ENCODE measurements at regions not wholly inside any gene's neighbourhood (a gene's known extent, or its start where the extent isn't known, plus 50 kb on each side); places are given as distances from the start of the nearest gene placed in this dataset.
A peak's percentile ranks its signal among the peaks of the same experiment; 100 is the strongest.
"Not testable (repeated sequence)": the region's sequence is repeated elsewhere in the genome, so short reads cannot be mapped to it uniquely, and the experiment has no call there.

DNA sequence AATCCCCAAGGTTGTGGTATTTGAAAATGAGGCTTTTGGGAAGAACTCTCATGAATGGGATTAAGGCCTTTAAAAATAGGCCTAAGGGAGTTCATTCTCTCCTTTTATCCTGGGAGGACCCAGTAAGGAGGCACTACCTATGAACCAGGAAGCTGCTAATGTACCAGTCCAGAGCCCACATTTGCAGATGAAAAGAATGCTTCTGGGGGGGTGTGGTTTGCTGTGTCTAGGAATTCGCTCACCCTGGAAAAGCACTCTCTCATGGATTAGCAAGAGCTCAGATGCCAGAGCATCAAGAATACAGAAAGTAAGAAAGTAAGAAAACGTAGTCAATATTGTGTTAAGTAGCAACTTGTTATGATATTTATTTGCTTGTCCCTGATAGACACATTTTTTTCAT lies 785.7 kb upstream of the GYPC start:
- no peak for DNase-seq (ENCODE audit: low spot score)

DNA sequence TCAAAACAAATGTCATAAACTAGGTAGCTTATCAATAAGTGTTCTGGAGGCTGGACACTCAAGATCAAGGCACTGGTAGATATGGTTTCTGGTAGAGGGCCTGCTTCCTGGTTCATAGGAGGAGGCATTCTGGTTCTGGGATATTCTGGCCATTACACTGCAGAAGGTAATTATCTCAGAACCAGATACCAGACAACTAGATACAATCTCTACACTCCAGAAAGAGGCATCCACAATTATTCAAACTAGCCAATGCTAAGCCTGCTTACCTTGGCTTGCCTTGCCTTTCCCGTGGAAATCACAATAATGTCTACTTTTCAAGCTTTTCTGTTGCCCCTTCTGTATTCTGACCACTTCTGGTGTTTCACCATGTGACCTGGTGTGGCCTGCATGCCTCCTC lies 785.2 kb upstream of the GYPC start:
- no peak for DNase-seq (ENCODE audit: low spot score)

DNA sequence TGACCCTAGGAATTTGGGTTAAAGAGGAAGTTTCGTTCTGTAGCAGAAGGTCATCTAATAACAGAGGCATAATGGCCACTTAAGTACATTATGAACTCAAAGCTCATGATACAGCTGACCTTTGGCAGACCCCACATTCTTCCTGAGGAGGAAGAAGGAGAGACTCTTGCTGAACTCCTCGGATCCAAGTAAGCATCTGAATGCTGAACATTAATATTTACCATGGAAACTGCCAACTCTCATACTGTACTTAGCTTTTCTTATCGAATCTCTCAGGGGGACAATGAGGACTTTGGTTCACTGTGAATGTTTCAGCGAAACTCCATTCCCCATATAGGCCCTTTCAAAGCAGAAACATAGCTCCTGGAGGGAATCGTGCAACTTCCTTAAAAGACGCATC lies 781.4 kb upstream of the GYPC start:
- DNase-seq (ENCODE audit: low spot score), result no peak

DNA sequence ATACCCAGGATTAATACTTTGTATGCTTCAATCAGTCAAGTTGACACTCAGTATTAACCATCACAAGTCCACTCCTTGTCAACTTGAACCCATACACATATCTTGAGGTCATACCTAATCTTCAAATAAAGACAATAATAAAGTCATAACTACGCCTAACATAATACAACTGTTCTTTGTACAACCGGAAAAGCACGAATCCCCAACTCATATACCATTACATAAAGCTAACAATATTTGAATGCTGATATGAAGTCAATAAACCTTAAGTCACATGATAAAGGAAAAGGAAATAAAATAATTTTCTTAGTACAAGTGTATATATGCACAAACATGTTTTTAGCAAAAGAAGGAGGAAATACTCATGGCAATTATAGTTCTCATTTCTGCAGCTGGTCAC lies 770.6 kb upstream of the GYPC start:
- DNase-seq (ENCODE audit: low spot score), result no peak

DNA sequence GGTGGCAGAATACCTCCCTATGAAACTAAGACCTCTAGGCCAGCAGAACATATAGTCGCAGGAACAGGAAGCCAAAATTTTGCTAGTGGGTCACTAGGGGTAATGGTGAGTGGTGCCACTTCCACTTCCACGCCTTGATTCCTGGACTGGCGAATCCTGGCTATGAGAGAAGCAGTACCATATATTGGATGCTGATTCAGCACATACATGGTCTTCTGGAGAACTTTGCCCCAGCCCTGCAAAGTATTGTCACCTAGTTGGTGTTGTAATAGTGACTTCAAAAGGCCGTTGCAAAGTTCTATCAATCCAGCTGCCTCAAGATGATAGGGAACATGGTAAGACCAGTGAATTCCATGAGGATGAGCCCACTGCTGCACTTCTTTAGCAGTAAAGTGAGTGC lies 769.8 kb upstream of the GYPC start:
- no peak for DNase-seq (ENCODE audit: low spot score)

DNA sequence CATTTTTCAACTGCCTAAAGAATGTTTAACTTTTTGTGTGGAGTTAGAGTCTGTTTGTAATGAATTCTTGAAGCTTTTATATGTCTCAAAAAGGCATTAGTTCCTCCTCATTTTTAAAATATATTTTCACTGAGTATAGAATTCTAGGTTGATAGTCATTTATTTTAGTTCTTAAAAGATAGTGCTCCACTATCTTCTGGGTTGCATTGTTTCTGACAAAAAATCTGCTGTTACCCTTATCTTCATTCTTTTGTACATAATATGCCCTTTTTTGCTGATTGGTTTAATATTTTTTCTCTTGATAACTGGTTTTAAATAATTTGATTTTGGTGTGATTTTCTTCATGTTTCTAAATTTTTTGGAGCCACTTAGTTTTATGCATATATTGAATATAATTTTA lies 754.7 kb upstream of the GYPC start:
- no peak for DNase-seq (ENCODE audit: low spot score)

DNA sequence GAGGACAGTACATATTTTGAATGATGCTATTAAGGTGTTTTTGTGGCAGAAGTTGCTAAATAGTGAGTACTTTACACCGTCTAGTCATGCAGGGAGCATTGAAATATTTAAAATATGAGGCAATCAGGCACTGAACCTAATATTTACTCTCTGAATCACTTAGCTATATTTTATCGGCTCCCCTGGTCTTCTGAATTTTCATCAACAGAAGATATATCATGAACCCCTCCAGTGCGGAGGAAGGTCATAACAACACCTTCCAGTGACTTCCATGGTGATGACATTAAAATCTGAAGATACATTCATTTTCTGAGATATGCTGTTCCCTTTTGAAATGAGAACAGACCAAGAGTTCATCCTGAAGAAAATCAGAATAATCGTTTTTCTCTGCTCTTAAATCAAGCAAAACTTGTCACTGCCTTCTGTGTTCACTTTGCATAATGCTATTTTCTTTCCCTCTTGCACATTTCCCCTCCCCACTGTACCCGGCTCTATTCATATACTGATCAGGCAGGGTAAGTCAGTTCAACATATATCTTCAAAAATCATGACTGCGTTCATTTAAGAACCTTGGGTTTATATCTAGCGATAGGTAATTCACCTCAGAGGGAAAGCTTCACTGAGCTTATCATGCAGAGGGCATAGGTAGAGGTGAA lies 729.9 kb upstream of the GYPC start:
- DNase-seq (ENCODE audit: low spot score), result no peak

DNA sequence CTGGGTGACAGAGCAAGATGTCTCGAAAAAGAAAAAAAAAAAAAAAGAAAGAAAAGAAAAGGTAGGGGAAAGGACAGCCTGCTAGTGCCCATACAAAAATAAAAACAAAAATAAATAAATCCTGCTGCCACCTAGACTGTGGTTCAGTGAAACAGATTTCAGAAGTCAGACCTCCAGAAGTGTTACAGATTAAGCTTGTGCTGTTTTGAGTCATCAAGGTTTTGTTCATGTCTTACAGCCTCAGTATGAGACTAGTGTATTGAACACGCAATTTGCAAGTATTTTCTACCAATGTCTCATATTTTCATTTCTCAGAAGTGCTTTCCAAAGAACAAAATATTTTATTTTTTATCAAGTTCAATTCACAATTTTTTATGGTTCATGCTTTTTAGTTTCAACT lies 720.4 kb upstream of the GYPC start:
- DNase-seq (ENCODE audit: low spot score), result no peak

DNA sequence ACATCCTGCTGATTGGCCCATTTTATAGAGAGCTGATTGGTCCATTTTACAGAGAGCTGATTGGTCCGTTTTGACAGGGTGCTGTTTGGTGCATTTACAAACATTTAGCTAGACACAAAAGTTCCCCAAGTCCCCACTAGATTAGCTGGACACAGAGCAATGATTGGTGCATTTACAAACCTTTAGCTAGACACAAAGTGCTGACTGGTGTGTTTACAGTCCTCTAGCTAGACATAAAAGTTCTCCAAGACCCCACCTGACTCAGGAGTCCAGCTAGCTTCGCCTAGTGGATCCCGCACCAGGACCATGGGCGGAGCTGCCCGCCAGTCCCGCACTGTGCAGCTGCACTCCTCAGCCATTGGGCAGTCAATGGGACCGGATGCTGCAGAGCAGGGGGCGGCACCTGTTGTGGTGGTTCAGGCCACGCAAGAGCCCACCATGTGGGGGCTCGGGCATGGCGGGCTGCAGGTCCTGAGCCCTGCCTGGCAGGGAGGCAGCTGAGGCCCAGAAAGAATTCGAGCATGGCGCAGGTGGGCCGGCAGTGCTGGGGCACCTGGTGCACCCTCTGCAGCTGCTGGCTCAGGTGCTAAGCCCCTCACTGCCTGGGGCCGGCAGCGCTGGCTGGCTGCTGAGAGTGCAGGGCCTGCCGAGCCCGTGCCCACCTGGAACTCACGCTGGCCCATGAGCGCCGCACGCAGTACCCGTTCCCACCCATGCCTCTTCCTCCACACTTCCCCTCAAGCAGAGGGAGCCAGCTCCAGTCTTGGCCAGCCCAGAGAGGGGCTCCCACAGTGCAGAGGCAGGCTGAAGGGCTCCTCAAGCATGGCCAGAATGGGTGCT lies 713.2 kb upstream of the GYPC start:
- DNase-seq (ENCODE audit: low spot score), result no peak

DNA sequence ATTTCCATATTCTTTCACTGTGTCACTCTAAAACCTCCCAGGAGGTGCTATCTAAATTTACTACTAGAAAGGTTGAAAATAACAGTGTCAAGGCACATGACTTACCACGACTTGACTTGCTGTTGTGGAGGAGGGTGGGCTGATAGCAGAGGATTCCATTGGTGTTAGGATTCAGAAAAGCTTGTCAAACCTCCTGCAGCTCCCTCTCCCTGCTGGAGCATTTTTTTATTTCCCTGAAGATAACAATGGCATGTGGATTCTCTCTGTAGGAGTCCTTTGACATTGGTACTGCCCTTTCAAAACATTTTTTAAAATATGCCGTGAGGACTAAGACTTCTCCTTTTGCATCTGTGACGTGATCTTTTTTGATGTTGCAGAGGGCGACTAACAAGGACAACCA lies 696.9 kb upstream of the GYPC start:
- no peak for DNase-seq (ENCODE audit: low spot score)

DNA sequence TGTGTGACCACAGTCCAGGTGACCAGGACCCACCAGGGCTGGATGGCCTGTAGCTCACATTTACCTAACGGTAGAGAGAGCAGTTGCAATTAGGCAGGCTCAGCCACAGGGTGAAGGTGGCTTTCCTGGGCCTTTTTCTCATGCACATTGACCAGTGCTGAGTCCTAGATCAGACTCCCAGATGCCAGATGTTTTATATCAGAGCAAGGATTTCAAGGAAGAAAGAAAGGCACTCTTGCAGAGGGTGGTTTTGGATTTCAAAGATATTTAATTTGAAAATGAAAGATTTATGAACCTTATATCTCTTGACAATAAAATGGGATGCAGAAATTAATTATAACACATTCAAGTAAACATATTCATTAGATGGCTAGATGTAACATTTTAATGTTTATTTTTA lies 694.2 kb upstream of the GYPC start:
- no peak for DNase-seq (ENCODE audit: low spot score)

DNA sequence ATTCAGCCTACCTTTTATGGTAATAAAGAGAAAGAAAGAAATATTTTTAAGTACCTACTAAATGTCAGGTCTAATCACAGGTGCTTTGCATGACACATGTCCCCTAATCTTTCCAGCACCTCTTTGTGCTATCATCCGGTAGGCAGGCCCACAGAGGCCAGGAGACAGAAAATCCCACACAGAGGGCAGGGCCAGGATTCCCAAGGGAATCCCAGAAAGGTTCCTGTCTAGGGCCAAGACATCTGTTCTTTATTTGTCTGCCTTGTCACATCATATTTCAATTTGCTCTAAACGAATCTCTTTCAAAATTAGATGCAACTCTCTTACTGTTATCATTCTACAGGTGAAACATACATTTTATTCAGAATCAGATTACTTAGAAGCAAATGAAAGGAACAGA lies 676.1 kb upstream of the GYPC start:
- no peak for DNase-seq (ENCODE audit: low spot score)

DNA sequence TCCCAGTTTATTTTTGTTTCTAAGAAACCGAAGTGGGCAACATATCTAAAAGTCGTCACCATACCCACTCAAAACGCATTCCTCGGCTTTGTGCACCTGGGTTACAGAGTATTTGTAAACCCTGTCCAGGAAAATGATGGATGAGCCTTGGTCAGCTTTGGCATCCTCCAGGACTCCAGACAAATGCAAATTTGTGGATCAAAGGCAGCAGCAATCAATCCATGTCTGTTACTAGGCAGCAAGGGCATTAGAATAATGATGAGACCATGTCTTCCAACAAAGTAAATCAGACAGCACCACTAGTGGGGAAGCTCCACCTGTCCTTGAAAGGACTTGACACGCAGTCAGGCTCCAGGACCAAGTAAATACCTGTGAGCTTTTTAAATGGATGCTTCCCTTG lies 672.6 kb upstream of the GYPC start:
- DNase-seq (ENCODE audit: low spot score), result no peak

DNA sequence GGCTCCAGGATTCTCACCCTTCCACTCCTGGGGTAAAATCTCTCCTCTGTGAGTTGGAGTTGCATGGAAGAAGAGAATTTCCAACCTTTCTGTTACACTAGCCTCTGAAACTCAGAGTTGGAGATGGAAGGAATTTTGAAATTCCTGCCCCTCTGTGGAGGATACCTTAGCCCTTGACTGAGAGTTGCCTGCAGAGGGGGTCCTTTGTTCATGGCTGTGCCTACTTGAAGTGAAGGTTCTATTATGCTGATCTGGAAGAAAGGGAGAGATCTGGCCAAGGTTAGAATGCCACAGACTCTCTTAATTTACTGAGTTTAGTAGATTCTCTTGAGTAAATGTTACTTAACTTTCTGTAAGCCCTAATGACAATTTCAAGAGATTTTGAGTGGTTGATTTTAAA lies 626.6 kb upstream of the GYPC start:
- DNase-seq (ENCODE audit: low spot score), result no peak

DNA sequence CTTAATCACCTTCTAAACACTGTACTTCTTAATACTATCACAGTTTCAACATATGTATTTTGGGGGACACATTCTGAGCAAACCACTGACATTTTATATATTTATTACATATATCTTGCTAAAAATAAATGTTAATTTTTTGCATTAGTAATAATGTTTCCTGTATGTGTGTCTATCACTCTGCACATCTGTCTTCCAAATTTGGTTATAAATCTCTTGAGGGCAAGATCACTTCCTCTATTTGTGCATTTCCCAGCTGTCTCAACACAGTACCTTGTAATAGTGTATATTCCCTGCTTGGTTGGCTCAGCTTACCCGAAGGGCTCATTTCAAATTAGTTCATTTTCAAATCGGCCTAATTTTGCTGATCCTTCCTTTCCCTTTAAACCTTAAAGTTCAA lies 617.1 kb upstream of the GYPC start:
- peak; percentile 2 for DNase-seq (ENCODE audit: low spot score)

DNA sequence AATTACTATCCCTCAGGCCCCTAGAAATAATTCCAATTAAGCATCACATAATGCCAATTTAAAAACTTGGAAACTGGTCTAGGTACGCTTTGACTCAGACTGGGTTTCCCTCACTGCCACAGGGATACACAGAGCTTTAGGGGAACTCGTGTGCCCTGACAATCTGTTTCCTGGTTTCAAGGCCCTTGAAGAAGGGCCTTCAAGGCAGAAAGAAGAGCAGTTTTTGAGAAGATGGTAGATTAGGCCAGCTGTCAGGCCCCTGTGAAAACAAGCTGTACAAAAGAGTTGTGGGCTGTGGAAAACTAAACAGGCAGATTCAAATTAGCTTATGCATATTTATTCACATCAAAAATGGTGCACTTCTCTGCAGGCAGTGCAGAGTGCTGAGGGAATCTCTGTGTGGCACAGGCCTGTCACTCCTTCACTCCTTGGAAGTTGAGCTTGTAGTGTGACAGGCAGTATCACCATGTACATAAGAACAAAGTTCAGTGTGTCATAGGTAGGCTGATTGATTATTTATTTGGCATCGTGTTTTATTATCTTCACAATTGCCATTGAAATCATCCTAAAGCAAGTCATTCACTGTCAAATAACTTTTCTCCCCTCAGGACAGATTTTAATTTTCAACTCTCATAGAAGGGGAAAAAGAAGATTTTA lies 614.4 kb upstream of the GYPC start:
- DNase-seq (ENCODE audit: low spot score), result no peak

DNA sequence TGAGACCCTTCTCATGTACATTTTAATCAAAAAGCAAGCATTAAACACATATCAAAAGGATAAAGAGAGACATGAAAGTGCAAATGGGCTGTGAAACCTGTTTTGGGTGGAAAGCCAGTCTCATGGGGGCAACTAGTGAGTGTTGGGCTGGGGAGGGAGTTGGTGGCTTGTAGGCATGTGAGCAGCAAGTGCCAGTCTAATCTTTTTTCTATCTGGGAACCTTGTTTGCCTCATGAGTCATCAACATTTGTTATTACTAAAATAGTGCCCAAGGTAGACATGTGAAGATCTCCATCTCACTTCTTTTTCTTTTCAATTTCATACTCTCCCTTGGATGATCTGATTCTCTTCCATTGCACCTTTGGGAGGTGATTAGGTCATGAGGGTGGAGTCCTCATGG lies 613.9 kb upstream of the GYPC start:
- no peak for DNase-seq (ENCODE audit: low spot score)

DNA sequence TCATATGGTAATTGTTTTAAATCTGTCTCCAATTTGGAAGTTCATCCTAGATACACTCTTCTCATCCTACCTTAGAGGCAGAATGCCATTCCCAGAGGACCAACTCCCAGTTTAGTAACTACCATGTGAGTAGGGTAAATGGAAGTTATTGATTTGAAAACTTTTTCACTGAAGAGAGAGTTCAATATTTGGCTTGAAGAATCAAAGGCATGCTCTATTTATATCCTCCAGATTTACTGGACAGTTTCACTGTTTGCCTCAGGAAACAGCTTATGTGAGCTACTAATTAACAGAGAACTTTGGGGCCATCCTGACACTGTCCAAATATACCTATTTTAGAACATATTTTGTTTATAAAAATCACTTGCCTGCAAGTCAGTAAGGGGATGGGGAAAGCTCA lies 607.2 kb upstream of the GYPC start:
- no peak for DNase-seq (ENCODE audit: low spot score)

DNA sequence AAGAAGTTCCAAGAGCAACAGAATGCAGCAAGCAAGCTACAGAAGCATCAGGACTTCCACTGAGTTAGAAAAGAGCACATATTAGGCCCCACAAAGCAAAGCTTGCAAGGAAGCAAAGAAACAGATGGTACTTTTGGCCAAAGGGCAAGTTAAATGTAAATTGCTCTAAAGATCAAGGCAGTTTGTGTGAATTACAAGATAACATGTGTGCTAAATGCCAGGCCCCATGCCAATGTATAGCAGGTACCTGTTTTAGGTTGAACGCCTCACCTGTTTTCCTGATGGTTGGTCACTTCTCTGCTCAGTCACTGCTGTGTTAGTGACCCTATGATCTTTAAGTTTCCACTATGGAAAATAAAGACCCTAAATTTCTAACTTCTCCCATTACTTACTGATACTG lies 606.5 kb upstream of the GYPC start:
- no peak for DNase-seq (ENCODE audit: low spot score)

DNA sequence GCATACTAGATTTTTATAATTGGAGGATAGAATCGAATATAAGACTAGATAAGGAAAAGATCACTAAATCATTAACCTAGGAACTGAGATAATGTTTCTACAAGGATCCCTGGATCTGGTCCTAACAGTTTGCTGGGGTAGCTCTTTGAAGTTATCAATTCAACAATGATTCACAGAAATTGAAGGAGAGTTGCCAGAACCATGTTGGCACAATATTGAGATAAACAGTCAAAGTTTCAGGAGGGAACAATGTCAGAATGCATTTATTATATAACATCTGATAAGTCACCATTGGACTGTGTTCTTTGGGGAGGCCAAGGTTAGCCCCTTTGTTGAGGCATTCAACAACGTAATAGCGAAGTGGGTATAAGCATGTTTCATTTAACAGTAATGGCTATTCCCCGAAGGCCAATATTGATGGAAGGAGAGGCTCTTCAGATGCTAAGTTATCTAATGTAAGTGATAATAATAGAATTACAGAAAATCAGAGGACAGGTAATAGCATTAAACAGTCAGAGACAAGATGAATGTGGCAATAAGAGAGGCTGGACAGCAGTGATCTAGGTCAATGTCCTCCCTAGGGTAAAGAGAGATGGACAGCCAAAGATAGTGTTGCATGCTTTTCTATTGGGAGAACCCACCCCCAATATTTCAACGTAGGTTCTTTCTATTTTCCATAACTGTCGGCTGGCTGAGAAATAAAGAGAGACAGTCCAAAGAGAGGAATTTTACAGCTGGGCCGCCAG lies 604.8 kb upstream of the GYPC start:
- no peak for DNase-seq (ENCODE audit: low spot score)

DNA sequence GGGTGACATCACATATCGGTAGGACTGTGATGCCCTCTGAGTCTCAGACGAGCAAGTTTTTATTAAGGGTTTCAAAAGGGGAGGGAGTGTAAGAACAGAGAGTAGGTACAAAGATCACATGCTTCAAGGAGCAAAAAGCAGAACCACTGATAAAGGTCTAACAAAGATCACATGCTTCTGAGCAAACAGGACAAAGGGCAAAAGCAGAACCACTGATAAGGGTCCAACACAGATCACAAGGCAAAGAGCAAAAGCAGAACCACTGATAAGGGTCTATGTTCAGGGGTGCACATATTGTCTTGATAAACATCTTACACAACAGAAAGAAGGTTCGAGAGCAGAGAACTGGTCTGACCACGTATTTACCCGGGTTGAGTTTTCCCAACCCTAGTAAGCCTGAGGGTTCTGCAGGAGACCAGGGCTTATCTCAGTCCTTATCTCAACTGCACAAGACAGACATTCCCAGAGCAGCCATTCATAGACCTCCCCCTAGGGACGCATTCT lies 604.2 kb upstream of the GYPC start:
- not testable (repeated sequence) for DNase-seq (ENCODE audit: low spot score)

DNA sequence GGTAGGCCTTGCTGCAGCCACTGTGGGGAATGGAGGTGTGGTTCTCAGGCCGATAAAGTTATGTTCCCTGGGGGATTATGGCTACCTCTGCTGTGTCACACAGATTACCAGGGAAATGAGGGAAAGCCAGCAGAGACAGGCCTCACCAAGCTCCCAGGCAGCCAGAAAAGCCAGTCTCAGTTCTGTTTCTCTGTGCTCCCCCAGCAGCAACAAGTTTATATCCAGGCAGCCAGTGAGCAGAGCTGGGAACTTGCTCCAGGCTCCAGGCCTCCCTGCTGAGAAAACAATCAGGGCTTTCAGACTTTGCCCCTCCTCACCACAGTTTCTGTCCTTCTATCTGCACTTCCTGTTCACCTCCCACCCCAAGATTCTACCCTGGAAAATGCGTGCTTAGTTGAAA lies 596.6 kb upstream of the GYPC start:
- DNase-seq (ENCODE audit: low spot score), result no peak

All from kidney capillary endothelial cell (primary cell).